ENCODE measurements at regions not wholly inside any gene's neighbourhood (a gene's known extent, or its start where the extent isn't known, plus 50 kb on each side); places are given as distances from the start of the nearest gene placed in this dataset.

GRCh38 chr2:138176862-138177439 lies 212.7 kb downstream of the HNMT start:
- no peak for TF ChIP-seq CTCF (IDR thresholded peaks at IDR 0.05; ENCODE audit: unreplicated experiment)
- DNase-seq (ENCODE audit: low spot score, unreplicated experiment) = no peak
- Mint-ChIP-seq H3K4me3 (ENCODE audit: low read depth) (no peak overlapping the region), H3K27ac (no peak overlapping the region), H3K36me3 (ENCODE audit: insufficient read depth) (no peaks in the 10 kb centered on the region), H3K4me1 (ENCODE audit: low read depth) (peaks cover 26% of the 10 kb centered on the region), H3K9me3 (ENCODE audit: low read depth) (no peaks in the 10 kb centered on the region), H3K27me3 (no peaks in the 10 kb centered on the region)

- Mint-ChIP-seq H3K27ac (no peak overlapping the region), H3K9me3 (ENCODE audit: low read depth) (no peaks in the 10 kb centered on the region), H3K27me3 (no peaks in the 10 kb centered on the region), H3K4me1 (ENCODE audit: low read depth) (peaks cover 30% of the 10 kb centered on the region), H3K36me3 (ENCODE audit: insufficient read depth) (no peaks in the 10 kb centered on the region), H3K4me3 (ENCODE audit: low read depth) (no peak overlapping the region)
- no peak for DNase-seq (ENCODE audit: low spot score, unreplicated experiment)
- TF ChIP-seq CTCF (IDR thresholded peaks at IDR 0.05; ENCODE audit: unreplicated experiment) = no peak
Measured at GRCh38 chr2:138177693-138178092, 213.4 kb downstream of the HNMT start.

GRCh38 chr2:138180692-138181386 lies 216.6 kb downstream of the HNMT start:
- H3K9me3 Mint-ChIP-seq (ENCODE audit: low read depth) = no peaks in the 10 kb centered on the region
- no peak overlapping the region for H3K4me3 Mint-ChIP-seq (ENCODE audit: low read depth)
- no peaks in the 10 kb centered on the region for H3K27me3 Mint-ChIP-seq
- DNase-seq (ENCODE audit: low spot score, unreplicated experiment) = no peak
- peak; percentile 42 for TF ChIP-seq CTCF (IDR thresholded peaks at IDR 0.05; ENCODE audit: unreplicated experiment)
- no peaks in the 10 kb centered on the region for H3K36me3 Mint-ChIP-seq (ENCODE audit: insufficient read depth)
- H3K4me1 Mint-ChIP-seq (ENCODE audit: low read depth) = peaks cover 32% of the 10 kb centered on the region
- no peak overlapping the region for H3K27ac Mint-ChIP-seq

GRCh38 chr2:138182250-138182936 lies 218.1 kb downstream of the HNMT start:
- H3K27me3 Mint-ChIP-seq = no peaks in the 10 kb centered on the region
- H3K4me3 Mint-ChIP-seq (ENCODE audit: low read depth) = no peak overlapping the region

More at GRCh38 chr2:138182250-138182936, 218.1 kb downstream of the HNMT start:
- peaks cover 20% of the 10 kb centered on the region for H3K4me1 Mint-ChIP-seq (ENCODE audit: low read depth)
- peak overlapping the region; percentile 27 for H3K27ac Mint-ChIP-seq
- H3K9me3 Mint-ChIP-seq (ENCODE audit: low read depth) = no peaks in the 10 kb centered on the region
- TF ChIP-seq CTCF (IDR thresholded peaks at IDR 0.05; ENCODE audit: unreplicated experiment) = no peak
- no peaks in the 10 kb centered on the region for H3K36me3 Mint-ChIP-seq (ENCODE audit: insufficient read depth)
- DNase-seq (ENCODE audit: low spot score, unreplicated experiment) = no peak
